NCI-H446 treated with DMSO at 0.1 percent for 48 hours (cell line): ENCODE measurements at regions not wholly inside any gene's neighbourhood (a gene's known extent, or its start where the extent isn't known, plus 50 kb on each side); places are given as distances from the start of the nearest gene placed in this dataset.

Experiments used
- DNase-seq: peaks from one replicate; lab custom pipeline; 2025; lab: John Stamatoyannopoulos, UW

GRCh38 chr9:99544526-99544925, 277.2 kb upstream of the NR4A3 start:
- DNase-seq = no peak

GRCh38 chr9:99549441-99549840, 272.2 kb upstream of the NR4A3 start:
- DNase-seq = no peak

- DNase-seq = no peak
These were observed 265.9 kb upstream of the NR4A3 start for GRCh38 chr9:99555792-99556191.

DNA sequence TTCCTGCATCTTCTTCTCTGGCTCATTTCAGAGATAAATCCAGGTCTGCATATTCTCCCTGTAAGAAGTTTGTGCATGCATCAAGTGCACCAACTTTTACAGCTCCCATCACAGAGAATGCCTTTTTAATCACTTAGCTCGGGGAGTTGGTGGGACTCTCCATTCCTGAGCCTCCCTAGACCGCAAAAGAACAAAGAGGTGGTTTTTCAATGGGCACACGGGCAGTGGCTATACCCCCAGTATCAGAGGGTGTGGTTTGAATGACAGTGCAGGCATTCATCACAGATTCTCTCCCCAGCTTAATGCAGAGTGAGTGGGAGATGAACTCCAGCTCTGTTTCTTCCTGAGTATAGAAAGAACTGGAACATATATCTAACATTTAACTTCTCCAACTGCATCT, 264.7 kb upstream of the NR4A3 start:
- no peak for DNase-seq

DNA sequence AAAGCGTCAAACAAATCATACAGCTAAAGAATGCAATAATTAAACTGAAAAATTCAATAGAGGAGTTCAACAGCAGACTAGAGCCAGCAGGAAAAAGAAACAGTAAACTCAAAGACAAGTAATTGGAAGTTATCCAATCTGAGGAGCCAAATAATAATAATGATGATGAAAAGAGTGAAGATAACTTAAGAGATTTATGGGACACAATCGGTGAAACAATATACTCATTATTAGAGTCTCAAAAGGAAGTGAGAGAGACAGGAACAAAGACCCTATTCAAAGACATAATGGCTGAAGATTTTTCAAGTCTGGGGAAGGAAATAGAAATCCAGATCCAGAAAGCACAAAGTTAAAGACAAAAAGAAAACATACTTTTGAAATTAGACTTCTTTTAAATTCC, 263.9 kb upstream of the NR4A3 start:
- no peak for DNase-seq

DNA sequence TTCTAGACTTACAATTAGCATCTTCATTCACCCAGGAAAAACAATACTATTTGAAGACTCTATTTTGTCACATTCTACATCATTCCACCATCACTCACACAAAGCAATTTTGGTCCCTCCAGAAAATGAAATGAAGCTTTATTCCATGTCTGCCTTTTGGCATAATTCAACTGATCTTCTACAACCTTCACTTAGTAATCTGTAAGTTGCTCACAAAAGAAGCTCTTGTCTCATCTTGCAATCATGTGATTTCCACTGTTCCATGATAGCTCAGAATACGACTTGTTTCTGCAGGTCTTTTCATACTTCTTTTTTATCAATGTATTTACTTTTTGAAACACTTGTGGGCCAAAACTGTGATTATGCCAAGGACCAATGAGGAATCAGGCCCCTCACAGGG, 261.9 kb upstream of the NR4A3 start:
- DNase-seq = no peak

DNA sequence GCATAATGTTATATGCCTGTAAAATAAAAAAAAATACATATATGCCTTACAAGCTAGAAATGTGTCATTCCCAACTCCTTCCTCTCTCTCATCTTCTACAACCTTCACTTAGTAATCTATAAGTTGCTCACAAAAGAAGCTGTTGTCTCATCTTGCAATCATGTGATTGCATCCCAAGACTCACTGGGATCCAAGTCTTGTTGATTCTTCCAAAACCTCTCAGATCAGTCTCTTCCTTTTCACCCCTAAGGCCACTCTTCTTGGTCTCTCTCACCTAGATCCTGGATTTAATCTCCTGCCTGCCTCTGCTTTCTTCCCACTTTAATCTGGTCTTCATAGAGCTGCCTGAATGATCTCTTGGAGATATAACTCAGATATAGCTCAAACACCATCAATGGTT, 261.1 kb upstream of the NR4A3 start:
- no peak for DNase-seq

DNA sequence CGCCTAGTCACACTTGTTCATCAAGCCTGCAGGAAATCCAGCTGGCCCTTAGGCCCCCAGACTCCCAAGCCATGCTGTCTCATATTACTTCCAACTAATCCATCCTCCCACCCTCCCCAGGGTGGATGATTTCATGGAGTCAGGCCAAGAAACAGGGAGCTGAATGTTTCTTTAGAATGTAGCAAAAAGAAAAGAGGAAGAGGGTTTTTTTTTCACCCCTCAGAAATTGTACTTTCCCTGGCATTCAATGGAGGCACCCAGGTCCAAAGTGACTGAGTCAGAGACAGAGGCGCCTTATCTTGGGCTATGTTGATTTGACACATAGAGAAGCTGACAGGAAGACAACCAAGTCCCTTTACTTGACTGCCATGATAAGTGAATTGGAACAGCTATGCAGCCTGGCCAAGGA, 260.2 kb upstream of the NR4A3 start:
- peak; percentile 76 for DNase-seq

GRCh38 chr9:99561961-99562565, 259.6 kb upstream of the NR4A3 start:
- DNase-seq = peak; percentile 55

DNA sequence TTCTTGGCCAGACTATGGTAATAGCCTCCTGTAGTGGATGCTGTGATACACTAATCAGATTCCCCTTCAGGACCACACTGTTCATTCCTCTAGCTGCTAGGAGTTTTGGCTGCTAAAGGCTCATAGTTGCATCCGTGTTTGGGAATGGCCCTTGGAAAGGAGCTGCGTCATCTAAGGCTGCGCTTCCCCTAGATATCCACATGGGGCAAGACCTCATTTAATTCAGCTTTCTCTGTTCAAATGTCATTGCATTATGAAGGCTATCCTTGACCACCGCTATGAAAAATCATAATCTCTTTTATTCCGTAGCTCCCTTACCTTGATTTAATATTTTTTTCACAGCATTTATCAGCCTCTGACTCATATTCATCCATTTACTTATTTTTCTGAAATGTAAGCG, 258.3 kb upstream of the NR4A3 start:
- no peak for DNase-seq

- peak; percentile 9 for DNase-seq
These were observed 256.5 kb upstream of the NR4A3 start for GRCh38 chr9:99565203-99565602.

GRCh38 chr9:99567436-99567835, 254.2 kb upstream of the NR4A3 start:
- no peak for DNase-seq

DNA sequence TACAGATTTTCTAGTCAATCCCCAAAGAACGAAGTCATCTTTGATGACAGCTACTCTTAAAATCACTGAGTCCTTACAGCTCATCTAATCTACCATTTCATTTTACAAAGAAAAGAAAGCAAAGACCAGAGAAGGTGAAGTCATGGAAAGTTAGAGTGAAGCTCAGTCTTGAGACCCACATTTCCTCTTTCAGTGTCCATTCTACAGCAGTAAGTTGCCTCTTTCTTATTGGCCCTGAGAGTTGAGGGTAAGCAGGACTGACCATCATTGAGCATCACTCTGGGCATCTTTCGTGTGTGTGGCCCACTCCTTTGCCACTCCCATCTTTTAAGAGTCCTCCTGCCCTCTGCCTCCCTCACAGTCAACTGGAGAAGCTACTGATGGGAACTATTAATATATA, 251.8 kb upstream of the NR4A3 start:
- no peak for DNase-seq

GRCh38 chr9:99572567-99572966, 249.1 kb upstream of the NR4A3 start:
- no peak for DNase-seq

DNA sequence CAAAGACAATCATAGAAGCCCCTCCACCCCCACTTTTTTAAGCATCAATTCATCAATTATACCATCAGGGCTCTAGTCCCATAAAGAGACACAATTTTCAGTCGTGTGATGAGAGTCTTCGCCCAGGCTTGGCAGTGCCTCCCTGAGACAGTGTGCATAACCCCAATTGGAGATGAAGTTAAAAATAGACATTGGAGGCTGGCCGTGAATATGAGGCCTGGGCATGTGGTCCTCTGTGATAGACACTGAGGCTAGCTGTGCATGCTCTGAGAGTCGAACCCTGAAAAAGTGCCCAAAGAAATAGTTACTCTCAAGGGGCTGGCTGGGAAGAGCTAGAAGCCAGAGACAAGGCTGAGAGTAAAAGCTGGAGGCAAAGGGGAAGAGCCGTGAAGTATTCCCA, 248.6 kb upstream of the NR4A3 start:
- DNase-seq = peak; percentile 47

- no peak for DNase-seq
These were observed 247.8 kb upstream of the NR4A3 start for GRCh38 chr9:99573886-99574285.

GRCh38 chr9:99576002-99576401, 245.7 kb upstream of the NR4A3 start:
- DNase-seq = no peak

- no peak for DNase-seq
These were observed 244.8 kb upstream of the NR4A3 start for GRCh38 chr9:99576876-99577275.

- no peak for DNase-seq
These were observed 244.3 kb upstream of the NR4A3 start for GRCh38 chr9:99577351-99577750.

GRCh38 chr9:99578666-99579065, 243.0 kb upstream of the NR4A3 start:
- no peak for DNase-seq

DNA sequence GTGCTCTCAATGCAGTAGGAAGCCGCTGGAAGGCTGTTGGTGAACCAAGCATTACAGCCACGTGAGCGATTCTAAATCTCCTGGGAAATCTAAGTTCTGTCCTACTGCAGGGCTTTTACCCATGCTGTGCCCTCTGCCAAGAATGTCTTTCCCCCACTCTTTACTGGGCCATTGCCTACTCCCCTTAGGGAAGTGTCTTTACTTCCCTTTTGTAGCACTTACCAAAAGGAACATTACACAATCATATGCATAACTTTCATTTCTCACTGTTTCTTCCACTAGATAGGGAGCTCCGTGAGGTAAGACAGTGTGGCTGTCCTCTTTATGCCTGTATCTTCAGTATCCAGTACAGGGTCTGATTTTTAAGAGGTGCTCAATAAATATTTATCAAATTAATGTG, 241.7 kb upstream of the NR4A3 start:
- no peak for DNase-seq

DNA sequence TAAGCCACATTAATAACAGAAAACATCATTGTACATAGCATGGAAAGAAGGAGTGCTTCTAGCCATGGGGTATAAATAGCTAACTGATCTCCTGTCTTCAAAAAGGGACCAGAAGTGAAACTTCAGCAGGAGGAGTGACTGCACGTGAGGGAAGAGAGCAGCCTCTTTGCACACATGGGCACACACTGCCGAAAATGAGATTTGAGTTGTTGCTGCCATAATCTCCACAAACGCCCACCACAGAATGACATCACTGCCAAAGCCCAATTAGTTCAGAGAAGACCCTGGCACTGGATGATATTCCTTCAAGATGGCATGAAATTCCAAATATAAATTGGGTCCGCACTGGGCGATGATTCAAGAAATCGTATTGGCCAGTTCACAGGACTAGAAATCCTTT, 238.9 kb upstream of the NR4A3 start:
- no peak for DNase-seq

DNA sequence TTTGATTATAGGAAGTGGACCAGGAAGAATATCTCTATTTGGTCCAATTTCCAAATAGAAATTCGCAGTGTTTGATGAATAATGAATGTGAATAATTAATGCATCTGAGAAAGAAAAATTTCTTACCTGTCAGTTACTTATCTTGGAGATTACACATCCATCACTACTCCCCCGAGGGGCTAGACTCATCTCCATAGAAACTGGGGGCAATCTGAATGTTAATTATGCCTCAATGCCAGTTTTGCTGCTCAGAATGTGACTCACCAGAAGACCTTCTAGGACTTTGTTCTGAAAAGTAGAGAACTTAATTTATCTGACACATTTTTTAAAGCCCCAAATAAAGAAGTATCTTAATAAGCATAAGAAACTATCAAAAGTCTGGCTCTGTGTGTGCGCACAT, 233.4 kb upstream of the NR4A3 start:
- no peak for DNase-seq

GRCh38 chr9:99588747-99589146, 232.9 kb upstream of the NR4A3 start:
- no peak for DNase-seq

- no peak for DNase-seq
These were observed 231.3 kb upstream of the NR4A3 start for GRCh38 chr9:99590410-99590809.
